Upper lobe of left lung (tissue), 6 donors: ENCODE measurements at regions not wholly inside any gene's neighbourhood (a gene's known extent, or its start where the extent isn't known, plus 50 kb on each side); places are given as distances from the start of the nearest gene placed in this dataset.

Experiments
- ATAC-seq, 2 donors: fragments of 200-7000 bp; cut with Tn5 transposase; one replicate each; pipeline ENCODE4 v1.9.1; 2022; ENCODE audit warnings: mild to moderate bottlenecking in 2 of 2, moderate library complexity in 2 of 2; ENCODE audit not compliant: low FRiP score in 2 of 2
- DNase-seq, 2 donors: peaks; one replicate each; pipeline ENCODE4 v3.0.0-alpha.2; 2019 to 2020
- H3K27ac ChIP-seq, 4 donors: fragments of 200-600 bp; sonication (generic); one replicate each; pipeline ENCODE4 v1.5.1; 2016 to 2019
- H3K27me3 ChIP-seq, 4 donors: fragments of 200-600 bp; sonication (generic); one replicate each; pipeline ENCODE4 v1.5.1; 2017 to 2019
- H3K36me3 ChIP-seq, 4 donors: fragments of 200-600 bp; sonication (generic); one replicate each; pipeline ENCODE4 v1.5.1; 2016 to 2019
- H3K4me1 ChIP-seq, 4 donors: fragments of 200-600 bp; sonication (generic); one replicate each; pipeline ENCODE4 v1.5.1; 2018 to 2019
- H3K4me3 ChIP-seq, 4 donors: fragments of 200-600 bp; sonication (generic); one replicate each; pipeline ENCODE4 v1.5.1; 2017 to 2019; ENCODE audit warnings: mild to moderate bottlenecking in 2 of 4, moderate library complexity in 1 of 4
- H3K9me3 ChIP-seq, 4 donors: fragments of 200-600 bp; sonication (generic); one replicate each; pipeline ENCODE4 v1.5.1; 2018 to 2019
- EP300 ChIP-seq, 4 donors: sonication (generic); formaldehyde crosslinking; IDR thresholded peaks; one replicate each; pipeline ENCODE4 v1.5.1; 2017; ENCODE audit warnings: antibody characterized with exemption in 4 of 4, control low read depth in 2 of 4
- POLR2A ChIP-seq, 4 donors: fragments of 450-650 bp; IDR thresholded peaks; one replicate each; pipeline ENCODE4 v1.5.1; 2016 to 2017; ENCODE audit warnings: antibody characterized with exemption in 4 of 4, mild to moderate bottlenecking in 2 of 4
- POLR2AphosphoS5 ChIP-seq, 2 donors: sonication (generic); formaldehyde crosslinking; IDR thresholded peaks; one replicate each; pipeline ENCODE4 v1.5.1; 2017; ENCODE audit warnings: antibody characterized with exemption in 2 of 2
- WGBS, 2 donors: methylation state at CpG; one replicate each; pipeline ENCODE4 v1.1.5; 2017 to 2018; 5-methylcytosine and 5-hydroxymethylcytosine counted together
- TF ChIP-seq, protein P1 (sequence below), 6 experiments: fragments of 450-650 bp in 4 of 6; fragments of 200-600 bp in 2 of 6; sonication (generic) in 2 of 6; IDR thresholded peaks; one replicate each; pipeline ENCODE4 v1.5.1; 2016 to 2019; ENCODE audit warnings: antibody characterized with exemption in 6 of 6
- donor health status: DM: no; HTN: no; CAD: no; lungs with moderate emphysema.
- donor health status: DM: no; HTN: yes; CAD: no; lungs with severe emphysema.

- H3K27me3 ChIP-seq: no peaks in the 10 kb centered on the region
- no peaks in the 10 kb centered on the region for H3K36me3 ChIP-seq
- ATAC-seq (no peak), DNase-seq (no peak)
- WGBS, 2 donors: 71 to 80% methylated on average over 6 of the region's 6 CpGs
- no peaks in the 10 kb centered on the region for H3K4me1 ChIP-seq
- H3K9me3 ChIP-seq: no peaks in the 10 kb centered on the region
- H3K27ac ChIP-seq: no peak overlapping the region
- TF ChIP-seq POLR2AphosphoS5 (IDR thresholded peaks at IDR 0.05): no peak
- no peak overlapping the region for H3K4me3 ChIP-seq
These were observed 70.6 kb downstream of the SMPDL3A start for GRCh38 chr6:122859676-122860075.

- H3K27me3 ChIP-seq: no peaks in the 10 kb centered on the region
- no peak overlapping the region for H3K4me3 ChIP-seq
- no peak for ATAC-seq
- no peak for TF ChIP-seq EP300 (IDR thresholded peaks at IDR 0.05)
- TF ChIP-seq, protein P1, sequence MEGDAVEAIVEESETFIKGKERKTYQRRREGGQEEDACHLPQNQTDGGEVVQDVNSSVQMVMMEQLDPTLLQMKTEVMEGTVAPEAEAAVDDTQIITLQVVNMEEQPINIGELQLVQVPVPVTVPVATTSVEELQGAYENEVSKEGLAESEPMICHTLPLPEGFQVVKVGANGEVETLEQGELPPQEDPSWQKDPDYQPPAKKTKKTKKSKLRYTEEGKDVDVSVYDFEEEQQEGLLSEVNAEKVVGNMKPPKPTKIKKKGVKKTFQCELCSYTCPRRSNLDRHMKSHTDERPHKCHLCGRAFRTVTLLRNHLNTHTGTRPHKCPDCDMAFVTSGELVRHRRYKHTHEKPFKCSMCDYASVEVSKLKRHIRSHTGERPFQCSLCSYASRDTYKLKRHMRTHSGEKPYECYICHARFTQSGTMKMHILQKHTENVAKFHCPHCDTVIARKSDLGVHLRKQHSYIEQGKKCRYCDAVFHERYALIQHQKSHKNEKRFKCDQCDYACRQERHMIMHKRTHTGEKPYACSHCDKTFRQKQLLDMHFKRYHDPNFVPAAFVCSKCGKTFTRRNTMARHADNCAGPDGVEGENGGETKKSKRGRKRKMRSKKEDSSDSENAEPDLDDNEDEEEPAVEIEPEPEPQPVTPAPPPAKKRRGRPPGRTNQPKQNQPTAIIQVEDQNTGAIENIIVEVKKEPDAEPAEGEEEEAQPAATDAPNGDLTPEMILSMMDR (IDR thresholded peaks at IDR 0.05): no peak
- TF ChIP-seq POLR2A (IDR thresholded peaks at IDR 0.05): no peak
- 29 to 36% methylated on average over 1 of the region's 1 CpG for WGBS, 2 donors
- no peaks in the 10 kb centered on the region for H3K4me1 ChIP-seq
- H3K36me3 ChIP-seq: no peaks in the 10 kb centered on the region
- no peaks in the 10 kb centered on the region for H3K9me3 ChIP-seq
- H3K27ac ChIP-seq: no peak overlapping the region
- DNase-seq: no peak
These were observed 72.5 kb downstream of the SMPDL3A start for GRCh38 chr6:122861594-122861993.

- DNase-seq (no peak), ATAC-seq (no peak)
- Histone ChIP-seq H3K9me3 (no peaks in the 10 kb centered on the region), H3K4me1 (no peaks in the 10 kb centered on the region), H3K36me3 (no peaks in the 10 kb centered on the region), H3K27ac (no peak overlapping the region), H3K27me3 (no peaks in the 10 kb centered on the region), H3K4me3 (no peak overlapping the region)
- TF ChIP-seq, protein P1 (IDR thresholded peaks at IDR 0.05): no peak
- TF ChIP-seq POLR2AphosphoS5 (IDR thresholded peaks at IDR 0.05) (no peak), EP300 (IDR thresholded peaks at IDR 0.05) (no peak), POLR2A (IDR thresholded peaks at IDR 0.05) (no peak)
These were observed 79.1 kb downstream of the SMPDL3A start for GRCh38 chr6:122868137-122868536.

DNA sequence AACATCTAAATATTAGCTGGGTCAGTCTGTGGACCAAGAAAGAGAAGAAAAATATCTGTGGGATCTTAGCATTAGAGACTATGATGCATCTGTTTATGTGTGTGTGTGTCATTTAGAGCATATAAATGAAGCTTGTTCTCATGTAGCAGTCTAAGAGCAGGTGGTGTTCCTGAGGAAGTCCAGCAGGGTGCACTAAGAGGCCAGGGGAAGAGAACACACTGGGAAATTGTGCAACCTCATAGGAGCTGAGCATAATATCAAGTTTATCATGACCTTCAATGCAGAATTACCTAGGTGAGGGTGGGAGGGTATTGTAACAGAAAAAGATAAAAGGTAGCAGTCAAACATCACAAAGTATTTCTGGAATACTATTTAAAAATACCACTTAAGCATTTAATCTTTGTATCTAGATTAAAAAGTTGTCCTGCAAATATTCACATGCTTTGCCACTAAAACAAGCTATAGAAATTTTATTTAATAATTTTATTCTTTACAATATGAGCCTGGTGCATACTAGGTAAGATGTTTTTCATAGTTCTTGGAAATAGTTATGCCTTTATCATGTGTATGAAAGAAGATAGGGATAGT, 80.5 kb downstream of the SMPDL3A start:
- ATAC-seq: peak; percentile 60 to 61
- TF ChIP-seq, protein P1 (IDR thresholded peaks at IDR 0.05): peak in 5 of 6 experiments; percentile 16 to 54 (median 53)
- no peak for TF ChIP-seq EP300 (IDR thresholded peaks at IDR 0.05)
- TF ChIP-seq POLR2A (IDR thresholded peaks at IDR 0.05): no peak
- no peak for TF ChIP-seq POLR2AphosphoS5 (IDR thresholded peaks at IDR 0.05)

DNA sequence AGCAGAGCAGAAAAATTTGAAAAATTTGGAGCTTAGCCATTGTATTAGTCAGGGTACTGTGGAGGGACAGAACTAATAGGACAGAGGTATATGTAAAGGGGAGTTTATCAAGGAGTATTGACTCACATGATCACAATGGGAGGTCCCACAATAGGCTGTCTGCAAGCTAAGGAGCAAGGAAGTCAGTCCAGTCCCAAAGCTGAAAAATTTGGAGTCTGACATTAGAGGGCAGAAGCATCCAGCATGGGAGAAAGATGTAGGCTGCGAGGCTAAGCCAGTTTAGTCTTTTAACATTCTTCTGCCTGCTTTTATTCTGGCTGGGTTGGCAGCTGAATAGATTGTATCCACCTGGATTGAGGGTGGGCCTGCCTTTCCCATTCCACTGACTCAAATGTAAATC, 82.0 kb downstream of the SMPDL3A start:
- ATAC-seq: no peak
- Histone ChIP-seq H3K27ac (no peak overlapping the region), H3K27me3 (no peaks in the 10 kb centered on the region), H3K4me1 (no peaks in the 10 kb centered on the region), H3K4me3 (no peak overlapping the region), H3K9me3 (no peaks in the 10 kb centered on the region), H3K36me3 (no peaks in the 10 kb centered on the region)
- TF ChIP-seq, protein P1 (IDR thresholded peaks at IDR 0.05): no peak
- TF ChIP-seq POLR2AphosphoS5 (IDR thresholded peaks at IDR 0.05) (no peak), POLR2A (IDR thresholded peaks at IDR 0.05) (no peak), EP300 (IDR thresholded peaks at IDR 0.05) (no peak)
- WGBS, 2 donors: 85 to 89% methylated on average over 1 of the region's 1 CpG
- no peak for DNase-seq

More for the DNA sequence above, 80.5 kb downstream of the SMPDL3A start:
- H3K36me3 ChIP-seq: no peaks in the 10 kb centered on the region
- no peaks in the 10 kb centered on the region for H3K4me1 ChIP-seq
- H3K27me3 ChIP-seq: no peaks in the 10 kb centered on the region
- H3K27ac ChIP-seq: no peak overlapping the region
- peak in 1 of 2 donors; percentile 26 for DNase-seq
- no peak overlapping the region for H3K4me3 ChIP-seq
- no peaks in the 10 kb centered on the region for H3K9me3 ChIP-seq
